Upper lobe of right lung (tissue), 1 donor: ENCODE measurements at regions not wholly inside any gene's neighbourhood (a gene's known extent, or its start where the extent isn't known, plus 50 kb on each side); places are given as distances from the start of the nearest gene placed in this dataset.

Experiments used
- ATAC-seq: fragments of 200-7000 bp; cut with Tn5 transposase; one replicate; pipeline ENCODE4 v1.9.1; 2020; ENCODE audit warnings: mild to moderate bottlenecking, moderate library complexity
- DNase-seq: peaks from one replicate; pipeline ENCODE4 v3.0.0-alpha.2; 2020
- H3K27ac ChIP-seq: fragments of 200-600 bp; one replicate; pipeline ENCODE4 v1.8.0; 2022
- H3K27me3 ChIP-seq: fragments of 200-600 bp; one replicate; pipeline ENCODE4 v1.8.0; 2022; ENCODE audit warnings: mild to moderate bottlenecking
- H3K36me3 ChIP-seq: fragments of 200-600 bp; one replicate; pipeline ENCODE4 v1.8.0; 2022
- H3K4me1 ChIP-seq: fragments of 200-600 bp; one replicate; pipeline ENCODE4 v1.8.0; 2022
- H3K4me3 ChIP-seq: fragments of 200-600 bp; one replicate; pipeline ENCODE4 v1.8.0; 2022; ENCODE audit warnings: mild to moderate bottlenecking
- H3K9me3 ChIP-seq: fragments of 200-600 bp; one replicate; pipeline ENCODE4 v1.8.0; 2022
- CTCF ChIP-seq: fragments of 200-600 bp; IDR thresholded peaks from one replicate; pipeline ENCODE4 v1.8.0; 2022; ENCODE audit warnings: antibody characterized with exemption
- intact Hi-C: fragments of 100-400 bp; cut with DNase I; formaldehyde crosslinking; loops from one replicate; pipeline ENCODE4 v1.11.0; 2022
- donor health status: DM: no; HTN: yes; CAD: no; lungs with severe emphysema.

DNA sequence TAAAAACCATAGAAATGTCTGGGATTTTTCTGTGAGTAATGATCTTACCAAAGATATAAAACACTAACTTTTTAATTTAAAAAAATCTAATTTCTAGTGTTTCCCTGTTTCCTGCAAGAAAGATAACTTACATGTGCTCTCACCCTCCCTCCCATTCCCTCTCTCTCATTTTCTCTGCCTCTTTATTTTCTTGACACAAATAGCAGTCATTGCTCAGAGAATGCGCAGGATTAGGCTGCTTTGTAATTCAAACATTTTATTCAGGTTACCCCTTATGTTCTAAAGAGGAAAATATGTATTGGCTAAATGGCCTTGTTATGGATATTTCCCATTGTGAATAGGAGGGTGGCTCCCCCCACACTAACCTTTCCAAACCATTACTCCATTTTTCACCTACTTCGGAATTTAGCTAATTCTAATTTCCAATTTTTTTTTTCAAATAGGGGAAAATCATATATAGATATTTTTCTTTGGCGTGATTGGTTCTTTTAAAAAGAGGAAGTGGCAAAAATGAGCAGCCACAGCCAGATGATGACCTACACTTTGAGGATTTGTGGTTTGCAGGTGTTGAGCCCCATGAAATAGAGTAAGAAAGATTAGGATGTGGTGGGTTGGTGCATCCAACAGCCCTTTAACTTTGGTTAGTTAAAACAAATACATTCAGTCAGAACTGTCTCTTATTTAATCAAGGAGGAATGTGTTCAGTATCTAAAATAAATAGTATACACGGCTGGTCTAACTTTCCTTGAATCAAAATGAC lies 554.4 kb downstream of the IGSF11 start:
- Histone ChIP-seq H3K36me3 (no peaks in the 10 kb centered on the region), H3K27ac (no peak overlapping the region), H3K4me1 (no peaks in the 10 kb centered on the region), H3K9me3 (no peaks in the 10 kb centered on the region), H3K27me3 (no peaks in the 10 kb centered on the region), H3K4me3 (no peak overlapping the region)
- ATAC-seq, result no peak
- DNase-seq, result no peak
- no peak for TF ChIP-seq CTCF
- intact Hi-C loops, result no loop called here

DNA sequence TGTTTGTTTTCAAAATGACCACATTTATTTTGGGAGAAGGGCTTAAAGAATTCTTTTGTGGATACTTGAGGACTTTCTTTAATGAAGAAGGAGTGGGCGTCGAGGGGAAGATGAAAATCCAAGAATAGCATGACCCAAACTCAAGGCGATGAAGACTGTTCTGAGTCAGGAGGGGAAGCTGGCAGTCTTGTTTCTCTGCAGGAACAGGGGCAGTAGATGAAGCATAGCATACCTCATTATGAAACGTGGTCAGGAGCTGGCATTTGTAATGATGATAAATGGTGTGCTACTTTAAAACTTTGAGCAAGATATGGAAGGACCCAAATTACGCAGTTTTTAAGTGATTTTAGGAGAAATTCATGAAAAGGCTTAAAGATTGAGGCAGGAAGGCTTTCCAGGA lies 549.0 kb downstream of the IGSF11 start:
- Histone ChIP-seq H3K4me1 (no peaks in the 10 kb centered on the region), H3K27ac (no peak overlapping the region), H3K27me3 (no peaks in the 10 kb centered on the region), H3K4me3 (no peak overlapping the region), H3K9me3 (no peaks in the 10 kb centered on the region), H3K36me3 (no peaks in the 10 kb centered on the region)
- intact Hi-C loops, result no loop called here
- DNase-seq, result no peak
- TF ChIP-seq CTCF, result no peak
- no peak for ATAC-seq

DNA sequence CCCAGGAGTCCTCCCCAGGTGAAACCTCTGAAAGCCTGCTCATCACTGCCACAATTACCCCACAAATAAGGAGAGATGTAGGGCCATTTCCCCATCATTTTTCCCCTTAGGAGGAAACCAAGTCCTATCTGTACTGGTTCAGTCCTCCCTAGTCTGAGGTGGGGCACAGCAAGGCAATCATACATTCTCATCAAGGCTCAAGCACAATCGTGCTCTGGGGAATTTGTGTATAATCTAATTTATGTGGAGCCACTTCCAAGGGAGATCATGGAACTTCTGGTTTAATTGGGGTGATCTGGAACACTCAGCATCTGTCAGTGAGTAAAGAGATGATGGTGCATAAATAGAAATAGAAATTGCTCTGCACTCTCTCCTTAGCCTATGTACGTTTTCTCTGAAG lies 546.9 kb downstream of the IGSF11 start:
- Histone ChIP-seq H3K27ac (no peak overlapping the region), H3K27me3 (no peaks in the 10 kb centered on the region), H3K4me3 (no peak overlapping the region), H3K4me1 (no peaks in the 10 kb centered on the region), H3K9me3 (no peaks in the 10 kb centered on the region), H3K36me3 (no peaks in the 10 kb centered on the region)
- DNase-seq (no peak), ATAC-seq (no peak)
- no peak for TF ChIP-seq CTCF
- intact Hi-C loops, result no loop called here

DNA sequence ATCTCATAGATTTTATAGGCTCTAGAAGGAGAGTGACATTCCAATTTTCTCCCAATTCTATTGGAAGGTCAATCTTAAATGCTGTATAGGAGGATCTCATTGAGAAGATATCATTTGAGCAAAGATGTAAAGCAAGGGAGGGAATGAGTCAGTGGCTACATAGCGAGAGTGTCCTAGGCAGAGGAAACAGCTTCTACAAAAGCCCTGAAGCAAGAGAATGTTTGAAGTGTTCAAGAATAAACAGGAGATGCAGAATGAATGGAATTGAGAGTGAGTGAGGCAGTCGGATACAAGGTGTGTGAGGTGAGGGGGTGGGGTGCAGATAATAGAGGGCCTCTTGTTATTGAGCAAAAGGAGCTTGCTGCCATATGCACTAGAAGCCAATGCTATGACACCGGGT lies 545.9 kb downstream of the IGSF11 start:
- no peaks in the 10 kb centered on the region for H3K9me3 ChIP-seq
- intact Hi-C loops, result no loop called here
- DNase-seq, result no peak
- no peaks in the 10 kb centered on the region for H3K27me3 ChIP-seq
- TF ChIP-seq CTCF, result no peak
- no peaks in the 10 kb centered on the region for H3K36me3 ChIP-seq
- ATAC-seq, result no peak
- H3K4me3 ChIP-seq, result no peak overlapping the region
- H3K4me1 ChIP-seq, result no peaks in the 10 kb centered on the region
- H3K27ac ChIP-seq, result no peak overlapping the region

DNA sequence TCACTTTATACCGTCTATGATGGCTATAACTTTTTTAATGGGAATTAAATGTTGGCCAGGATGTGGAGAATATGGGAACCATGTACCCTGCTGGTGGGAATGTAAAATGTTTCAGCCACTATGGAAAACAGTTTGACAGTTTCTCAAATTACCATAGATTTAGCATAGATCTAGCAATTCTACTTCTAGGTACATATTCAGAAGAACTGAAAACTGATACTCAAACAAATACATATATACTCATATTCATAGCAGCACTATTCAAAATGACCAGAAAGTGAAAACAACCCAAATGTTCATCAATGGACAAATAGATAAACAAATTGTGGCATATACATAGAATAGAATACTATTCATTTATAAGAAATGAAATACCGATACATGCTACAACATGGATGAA lies 539.4 kb downstream of the IGSF11 start:
- Histone ChIP-seq H3K27me3 (no peaks in the 10 kb centered on the region), H3K4me1 (no peaks in the 10 kb centered on the region), H3K4me3 (no peak overlapping the region), H3K9me3 (no peaks in the 10 kb centered on the region), H3K36me3 (no peaks in the 10 kb centered on the region), H3K27ac (no peak overlapping the region)
- intact Hi-C loops, result no loop called here
- ATAC-seq (no peak), DNase-seq (no peak)
- TF ChIP-seq CTCF, result no peak

GRCh38 chr3:118497274-118497673 lies 537.4 kb downstream of the IGSF11 start:
- Histone ChIP-seq H3K27me3 (no peaks in the 10 kb centered on the region), H3K27ac (no peak overlapping the region), H3K4me1 (no peaks in the 10 kb centered on the region), H3K4me3 (no peak overlapping the region), H3K36me3 (no peaks in the 10 kb centered on the region), H3K9me3 (no peaks in the 10 kb centered on the region)
- ATAC-seq (no peak), DNase-seq (no peak)
- intact Hi-C loops, result no loop called here
- TF ChIP-seq CTCF, result no peak
